Suppressor macrophage treated with lipopolysaccharide for 4 hours (primary cell): ENCODE measurements at regions not wholly inside any gene's neighbourhood (a gene's known extent, or its start where the extent isn't known, plus 50 kb on each side); places are given as distances from the start of the nearest gene placed in this dataset.

Source experiments
- DNase-seq: peaks from one replicate; pipeline ENCODE4 v3.0.0-alpha.2; 2020

- no peak for DNase-seq
These were observed 60.4 kb upstream of the CD96 start for GRCh38 chr3:111481551-111481950.

- DNase-seq, result no peak
These were observed 59.4 kb upstream of the CD96 start for GRCh38 chr3:111482574-111482973.

GRCh38 chr3:111485086-111485485, 56.9 kb upstream of the CD96 start:
- DNase-seq, result no peak
